ENCODE measurements at regions not wholly inside any gene's neighbourhood (a gene's known extent, or its start where the extent isn't known, plus 50 kb on each side); places are given as distances from the start of the nearest gene placed in this dataset.

- TF ChIP-seq ZNF580 (tag by site-specific recombination; IDR thresholded peaks at IDR 0.05) (no peak), CTCF (tag by site-specific recombination; IDR thresholded peaks at IDR 0.05) (no peak), ZNF514 (tag by site-specific recombination; IDR thresholded peaks at IDR 0.05) (no peak), ZNF169 (tag by site-specific recombination; IDR thresholded peaks at IDR 0.05) (no peak), PBX3 (CRISPR knock-in tag; IDR thresholded peaks at IDR 0.05) (no peak), ZNF366 (tag by site-specific recombination; conservative IDR thresholded peaks at IDR 0.05) (no peak), ZNF768 (tag by site-specific recombination; IDR thresholded peaks at IDR 0.05) (no peak), ZNF2 (tag by site-specific recombination; IDR thresholded peaks at IDR 0.05) (no peak), GLI2 (tag by site-specific recombination; IDR thresholded peaks at IDR 0.05; ENCODE audit: borderline replicate concordance, low read depth) (no peak), ZBTB21 (tag by site-specific recombination; IDR thresholded peaks at IDR 0.05) (no peak), ZNF138 (tag by site-specific recombination; IDR thresholded peaks at IDR 0.05; ENCODE audit: borderline replicate concordance) (no peak), ZNF792 (tag by site-specific recombination; IDR thresholded peaks at IDR 0.05) (no peak)
- TF ChIP-seq, protein P1, sequence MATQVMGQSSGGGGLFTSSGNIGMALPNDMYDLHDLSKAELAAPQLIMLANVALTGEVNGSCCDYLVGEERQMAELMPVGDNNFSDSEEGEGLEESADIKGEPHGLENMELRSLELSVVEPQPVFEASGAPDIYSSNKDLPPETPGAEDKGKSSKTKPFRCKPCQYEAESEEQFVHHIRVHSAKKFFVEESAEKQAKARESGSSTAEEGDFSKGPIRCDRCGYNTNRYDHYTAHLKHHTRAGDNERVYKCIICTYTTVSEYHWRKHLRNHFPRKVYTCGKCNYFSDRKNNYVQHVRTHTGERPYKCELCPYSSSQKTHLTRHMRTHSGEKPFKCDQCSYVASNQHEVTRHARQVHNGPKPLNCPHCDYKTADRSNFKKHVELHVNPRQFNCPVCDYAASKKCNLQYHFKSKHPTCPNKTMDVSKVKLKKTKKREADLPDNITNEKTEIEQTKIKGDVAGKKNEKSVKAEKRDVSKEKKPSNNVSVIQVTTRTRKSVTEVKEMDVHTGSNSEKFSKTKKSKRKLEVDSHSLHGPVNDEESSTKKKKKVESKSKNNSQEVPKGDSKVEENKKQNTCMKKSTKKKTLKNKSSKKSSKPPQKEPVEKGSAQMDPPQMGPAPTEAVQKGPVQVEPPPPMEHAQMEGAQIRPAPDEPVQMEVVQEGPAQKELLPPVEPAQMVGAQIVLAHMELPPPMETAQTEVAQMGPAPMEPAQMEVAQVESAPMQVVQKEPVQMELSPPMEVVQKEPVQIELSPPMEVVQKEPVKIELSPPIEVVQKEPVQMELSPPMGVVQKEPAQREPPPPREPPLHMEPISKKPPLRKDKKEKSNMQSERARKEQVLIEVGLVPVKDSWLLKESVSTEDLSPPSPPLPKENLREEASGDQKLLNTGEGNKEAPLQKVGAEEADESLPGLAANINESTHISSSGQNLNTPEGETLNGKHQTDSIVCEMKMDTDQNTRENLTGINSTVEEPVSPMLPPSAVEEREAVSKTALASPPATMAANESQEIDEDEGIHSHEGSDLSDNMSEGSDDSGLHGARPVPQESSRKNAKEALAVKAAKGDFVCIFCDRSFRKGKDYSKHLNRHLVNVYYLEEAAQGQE (tag by site-specific recombination; IDR thresholded peaks at IDR 0.05), result no peak
Observed at GRCh38 chr2:157935378-157935906, 59.3 kb upstream of the ACVR1 start.
